ENCODE measurements at regions not wholly inside any gene's neighbourhood (a gene's known extent, or its start where the extent isn't known, plus 50 kb on each side); places are given as distances from the start of the nearest gene placed in this dataset.
A peak's percentile ranks its signal among the peaks of the same experiment; 100 is the strongest.
"Not testable (repeated sequence)": the region's sequence is repeated elsewhere in the genome, so short reads cannot be mapped to it uniquely, and the experiment has no call there.

DNA sequence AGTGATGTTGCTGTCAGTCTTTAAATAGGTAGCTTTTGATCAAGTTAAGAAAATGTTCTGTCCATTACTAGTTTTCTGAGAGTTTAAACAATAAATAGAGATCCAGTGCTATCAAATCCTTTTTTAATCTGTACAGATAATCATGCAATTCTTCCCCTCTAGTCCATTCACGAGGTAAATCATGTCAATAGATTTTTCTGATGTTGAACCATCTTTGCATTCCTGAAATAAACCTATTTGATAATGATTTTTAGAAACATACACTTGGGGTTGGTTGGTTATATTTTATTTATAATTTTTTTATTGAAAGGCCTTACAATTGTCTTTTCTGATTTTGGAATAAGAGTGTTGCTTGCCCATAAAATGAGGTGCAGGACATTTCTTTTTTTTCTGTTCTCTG, 95.0 kb downstream of the FAM53A start:
- peaks cover 2% of the 10 kb centered on the region for H3K4me1 ChIP-seq (ENCODE audit: insufficient read depth, insufficient read length)
- TF ChIP-seq ZNF274 (IDR thresholded peaks at IDR 0.05; ENCODE audit: low read depth, low read length) (no peak), SUZ12 (IDR thresholded peaks at IDR 0.05; ENCODE audit: extremely low read depth, insufficient read depth, insufficient read length) (no peak), YY1 (IDR thresholded peaks at IDR 0.05; ENCODE audit: insufficient read depth, insufficient read length) (no peak)
- peaks cover 28% of the 10 kb centered on the region for H3K9me3 ChIP-seq (ENCODE audit: insufficient read depth, low read length)
- H3K4me3 ChIP-seq (ENCODE audit: insufficient read length, low read depth) = no peak overlapping the region
- DNase-seq (ENCODE audit: low read depth, low spot score) = no peak
- no peaks in the 10 kb centered on the region for H3K36me3 ChIP-seq (ENCODE audit: insufficient read depth, insufficient read length, low read length)
- H3K27me3 ChIP-seq (ENCODE audit: insufficient read depth, insufficient read length) = no peaks in the 10 kb centered on the region
- H3K9ac ChIP-seq (ENCODE audit: insufficient read length, low read depth) = no peak overlapping the region

DNA sequence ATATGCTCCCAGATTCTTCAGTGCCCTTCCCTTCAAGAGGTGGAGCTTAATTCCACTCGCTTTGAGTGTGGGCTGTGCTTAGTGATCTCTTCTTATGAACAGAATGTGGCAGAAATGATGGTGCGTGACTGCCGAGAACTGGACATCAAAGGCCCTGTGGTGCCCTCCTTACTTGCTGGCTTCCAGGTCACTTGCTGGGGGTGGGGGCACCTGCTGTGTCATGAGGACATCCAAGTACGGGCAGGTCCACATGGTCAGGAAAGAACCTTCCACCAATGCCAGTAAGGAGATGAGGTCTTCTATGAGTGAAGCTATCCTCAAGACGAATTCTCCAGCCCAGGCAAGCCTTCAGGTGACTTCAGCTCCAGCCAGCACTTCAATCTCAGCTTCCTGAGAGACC, 95.8 kb downstream of the FAM53A start:
- H3K36me3 ChIP-seq (ENCODE audit: insufficient read depth, insufficient read length, low read length) = no peaks in the 10 kb centered on the region
- no peaks in the 10 kb centered on the region for H3K27me3 ChIP-seq (ENCODE audit: insufficient read depth, insufficient read length)
- no peak for DNase-seq (ENCODE audit: low read depth, low spot score)
- TF ChIP-seq ZNF274 (IDR thresholded peaks at IDR 0.05; ENCODE audit: low read depth, low read length) (no peak), SUZ12 (IDR thresholded peaks at IDR 0.05; ENCODE audit: extremely low read depth, insufficient read depth, insufficient read length) (no peak)
- peaks cover 36% of the 10 kb centered on the region for H3K9me3 ChIP-seq (ENCODE audit: insufficient read depth, low read length)
- H3K4me3 ChIP-seq (ENCODE audit: insufficient read length, low read depth) = no peak overlapping the region
- no peak overlapping the region for H3K9ac ChIP-seq (ENCODE audit: insufficient read length, low read depth)
- peaks cover 2% of the 10 kb centered on the region for H3K4me1 ChIP-seq (ENCODE audit: insufficient read depth, insufficient read length)

DNA sequence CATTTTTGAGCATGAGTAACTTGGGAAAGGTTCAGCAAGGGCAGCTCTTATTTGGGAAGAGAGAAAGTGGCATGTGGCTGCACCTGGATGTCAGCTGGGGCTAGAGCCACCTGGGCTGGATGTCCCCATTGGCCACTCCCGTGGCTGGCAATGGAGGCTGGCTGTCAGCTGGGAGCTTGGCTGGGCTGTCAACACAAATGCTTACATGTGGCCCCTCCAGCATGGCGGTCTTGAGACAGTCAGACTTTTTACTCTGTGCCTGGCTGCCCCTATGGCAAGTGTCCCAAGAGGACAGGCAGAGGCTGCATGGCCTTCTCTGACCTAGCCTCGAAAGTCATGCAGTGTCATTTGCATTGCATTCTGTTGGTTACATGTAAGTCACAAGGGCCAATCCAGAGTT, 99.6 kb downstream of the FAM53A start:
- H3K9ac ChIP-seq (ENCODE audit: insufficient read length, low read depth) = no peak overlapping the region
- peaks cover 28% of the 10 kb centered on the region for H3K9me3 ChIP-seq (ENCODE audit: insufficient read depth, low read length)
- H3K27me3 ChIP-seq (ENCODE audit: insufficient read depth, insufficient read length) = no peaks in the 10 kb centered on the region
- no peaks in the 10 kb centered on the region for H3K36me3 ChIP-seq (ENCODE audit: insufficient read depth, insufficient read length, low read length)
- DNase-seq (ENCODE audit: low read depth, low spot score) = no peak
- H3K4me1 ChIP-seq (ENCODE audit: insufficient read depth, insufficient read length) = peaks cover 8% of the 10 kb centered on the region
- TF ChIP-seq ZNF274 (IDR thresholded peaks at IDR 0.05; ENCODE audit: low read depth, low read length) (no peak), YY1 (IDR thresholded peaks at IDR 0.05; ENCODE audit: insufficient read depth, insufficient read length) (no peak), SUZ12 (IDR thresholded peaks at IDR 0.05; ENCODE audit: extremely low read depth, insufficient read depth, insufficient read length) (no peak)
- no peak overlapping the region for H3K4me3 ChIP-seq (ENCODE audit: insufficient read length, low read depth)

DNA sequence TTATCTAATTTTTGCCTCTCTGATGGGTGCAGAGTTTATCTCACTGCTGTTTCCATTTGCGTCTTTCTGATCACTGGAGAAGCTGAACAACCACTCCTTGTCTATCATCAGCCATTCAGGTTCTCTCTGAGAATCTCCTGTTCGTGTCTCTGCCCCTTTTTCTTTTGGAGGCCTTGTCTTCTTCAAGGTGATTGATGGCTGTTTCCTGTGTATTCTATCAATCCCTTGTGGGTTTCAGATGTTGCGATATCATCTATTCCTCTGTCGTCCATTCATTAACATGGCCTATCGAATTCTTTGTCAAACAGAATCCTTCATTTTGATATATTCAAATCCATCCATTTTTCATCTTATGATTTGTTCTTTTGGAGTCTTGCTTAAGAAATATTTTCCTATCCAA, 100.3 kb downstream of the FAM53A start:
- Histone ChIP-seq H3K4me3 (ENCODE audit: insufficient read length, low read depth) (no peak overlapping the region), H3K27me3 (ENCODE audit: insufficient read depth, insufficient read length) (no peaks in the 10 kb centered on the region), H3K4me1 (ENCODE audit: insufficient read depth, insufficient read length) (peaks cover 8% of the 10 kb centered on the region), H3K9me3 (ENCODE audit: insufficient read depth, low read length) (peaks cover 22% of the 10 kb centered on the region), H3K36me3 (ENCODE audit: insufficient read depth, insufficient read length, low read length) (no peaks in the 10 kb centered on the region), H3K9ac (ENCODE audit: insufficient read length, low read depth) (no peak overlapping the region)
- TF ChIP-seq ZNF274 (IDR thresholded peaks at IDR 0.05; ENCODE audit: low read depth, low read length) = no peak
- no peak for TF ChIP-seq SUZ12 (IDR thresholded peaks at IDR 0.05; ENCODE audit: extremely low read depth, insufficient read depth, insufficient read length)
- no peak for TF ChIP-seq YY1 (IDR thresholded peaks at IDR 0.05; ENCODE audit: insufficient read depth, insufficient read length)
- no peak for DNase-seq (ENCODE audit: low read depth, low spot score)

DNA sequence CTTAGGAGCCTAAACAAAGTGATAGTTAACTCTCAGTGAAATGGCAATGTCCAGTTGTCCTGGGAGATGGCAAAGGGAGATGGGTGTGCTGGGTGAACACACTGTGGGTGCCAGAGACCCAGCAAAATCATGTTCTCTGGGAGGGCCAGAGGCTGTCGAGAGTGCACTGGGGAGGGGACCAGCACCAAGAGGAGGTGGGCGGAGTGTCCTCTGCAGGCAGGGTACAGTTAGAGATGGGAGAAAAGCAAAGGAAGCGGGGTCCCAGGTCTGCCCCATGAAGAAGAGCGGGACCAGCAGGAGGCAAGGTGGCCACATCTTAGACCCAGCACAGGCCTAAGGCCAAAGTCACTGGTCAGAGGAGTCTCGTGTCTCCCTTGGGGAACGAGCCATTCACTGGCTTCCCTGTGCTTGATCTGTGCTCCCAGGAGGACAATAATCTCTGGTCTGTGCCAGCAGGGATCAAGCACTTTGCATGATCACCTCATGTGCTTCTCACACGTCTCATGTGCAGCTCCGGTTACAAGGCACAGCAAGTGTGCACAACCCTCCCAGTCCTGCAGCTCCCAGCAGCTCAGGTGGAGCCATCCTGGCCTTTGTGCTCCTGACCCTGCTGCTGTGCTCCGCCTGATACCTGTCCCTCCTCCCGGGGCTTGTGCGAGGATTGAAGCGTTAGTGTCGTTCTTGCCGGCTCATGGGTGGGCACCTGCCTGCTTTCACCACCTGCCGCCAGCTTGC, 100.9 kb downstream of the FAM53A start:
- TF ChIP-seq ZNF274 (IDR thresholded peaks at IDR 0.05; ENCODE audit: low read depth, low read length) (no peak), YY1 (IDR thresholded peaks at IDR 0.05; ENCODE audit: insufficient read depth, insufficient read length) (no peak), SUZ12 (IDR thresholded peaks at IDR 0.05; ENCODE audit: extremely low read depth, insufficient read depth, insufficient read length) (no peak)
- H3K36me3 ChIP-seq (ENCODE audit: insufficient read depth, insufficient read length, low read length) = no peaks in the 10 kb centered on the region
- H3K27me3 ChIP-seq (ENCODE audit: insufficient read depth, insufficient read length) = no peaks in the 10 kb centered on the region
- peak overlapping the region; percentile 18 for H3K9ac ChIP-seq (ENCODE audit: insufficient read length, low read depth)
- H3K9me3 ChIP-seq (ENCODE audit: insufficient read depth, low read length) = peaks cover 20% of the 10 kb centered on the region
- no peak overlapping the region for H3K4me3 ChIP-seq (ENCODE audit: insufficient read length, low read depth)
- H3K4me1 ChIP-seq (ENCODE audit: insufficient read depth, insufficient read length) = peaks cover 8% of the 10 kb centered on the region
- no peak for DNase-seq (ENCODE audit: low read depth, low spot score)

DNA sequence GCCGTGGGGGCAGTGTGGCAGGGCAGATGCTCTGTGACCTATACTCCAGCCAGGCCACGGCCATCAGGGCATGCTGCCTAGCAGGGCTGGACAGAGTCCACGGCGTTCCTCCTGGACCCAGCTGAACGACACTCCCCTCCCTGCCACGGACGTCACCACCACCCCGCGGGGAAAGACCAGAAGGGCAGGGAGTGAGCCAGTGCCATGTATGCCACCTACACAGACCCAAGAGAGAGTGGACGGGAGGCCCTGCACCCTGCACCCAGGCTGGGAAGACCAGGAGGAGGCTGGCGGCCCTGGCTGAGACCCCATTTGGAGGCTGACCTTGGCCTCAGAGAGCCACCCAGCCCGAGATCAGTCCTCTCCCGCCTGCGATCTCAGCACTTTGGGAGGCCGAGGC, 101.9 kb downstream of the FAM53A start:
- peaks cover under 1% of the 10 kb centered on the region for H3K27me3 ChIP-seq (ENCODE audit: insufficient read depth, insufficient read length)
- H3K36me3 ChIP-seq (ENCODE audit: insufficient read depth, insufficient read length, low read length) = no peaks in the 10 kb centered on the region
- TF ChIP-seq SUZ12 (IDR thresholded peaks at IDR 0.05; ENCODE audit: extremely low read depth, insufficient read depth, insufficient read length) (no peak), ZNF274 (IDR thresholded peaks at IDR 0.05; ENCODE audit: low read depth, low read length) (no peak), YY1 (IDR thresholded peaks at IDR 0.05; ENCODE audit: insufficient read depth, insufficient read length) (no peak)
- peaks cover 11% of the 10 kb centered on the region for H3K4me1 ChIP-seq (ENCODE audit: insufficient read depth, insufficient read length)
- H3K9me3 ChIP-seq (ENCODE audit: insufficient read depth, low read length) = peaks cover 20% of the 10 kb centered on the region
- DNase-seq (ENCODE audit: low read depth, low spot score) = no peak
- H3K4me3 ChIP-seq (ENCODE audit: insufficient read length, low read depth) = no peak overlapping the region
- H3K9ac ChIP-seq (ENCODE audit: insufficient read length, low read depth) = no peak overlapping the region

DNA sequence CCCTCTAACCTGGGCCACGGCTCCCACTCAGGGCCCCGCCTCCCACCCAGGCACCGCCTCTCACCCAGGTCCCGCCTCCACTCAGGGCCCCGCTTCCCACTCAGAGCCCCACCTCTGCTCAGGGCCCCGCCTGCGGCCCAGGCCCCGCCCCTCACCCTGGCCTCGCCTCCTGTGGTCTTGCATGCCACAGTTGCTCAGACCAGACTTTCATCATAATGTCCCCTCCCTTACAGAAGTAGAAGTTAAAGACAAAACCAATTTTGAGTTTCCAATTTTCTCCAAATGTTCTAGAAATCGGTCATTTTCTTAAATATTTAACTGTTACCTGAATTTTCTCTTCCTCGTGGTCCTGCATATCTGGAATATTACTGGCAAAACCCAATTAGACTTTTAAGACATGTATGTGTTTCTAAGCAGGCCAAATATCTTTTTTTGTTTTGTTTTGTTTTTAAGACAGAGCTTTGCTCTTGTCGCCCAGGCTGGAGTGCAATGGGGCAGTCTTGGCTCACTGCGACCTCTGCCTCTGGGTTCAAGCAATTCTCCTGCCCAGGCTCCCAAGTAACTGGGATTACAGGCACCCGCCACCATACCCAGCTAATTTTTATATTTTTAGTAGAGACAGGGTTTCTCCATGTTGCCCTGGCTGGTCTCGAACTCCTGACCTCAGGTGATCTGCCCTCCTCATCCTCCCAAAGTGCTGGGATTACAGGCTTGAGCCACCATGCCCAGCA, 102.8 kb downstream of the FAM53A start:
- not testable (repeated sequence) for H3K27me3 ChIP-seq (ENCODE audit: insufficient read depth, insufficient read length)
- peak; percentile 87 for DNase-seq (ENCODE audit: low read depth, low spot score)

DNA sequence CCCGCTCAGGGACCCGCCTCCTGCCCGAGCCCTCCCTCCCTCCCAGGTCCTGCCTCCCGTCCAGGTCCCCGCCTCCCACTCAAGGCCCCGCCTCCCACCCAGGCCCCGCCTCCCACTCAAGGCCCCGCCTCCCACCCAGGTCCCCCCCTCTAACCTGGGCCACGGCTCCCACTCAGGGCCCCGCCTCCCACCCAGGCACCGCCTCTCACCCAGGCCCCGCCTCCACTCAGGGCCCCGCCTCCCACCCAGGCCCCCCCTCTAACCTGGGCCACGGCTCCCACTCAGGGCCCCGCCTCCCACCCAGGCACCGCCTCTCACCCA, 103.5 kb downstream of the FAM53A start:
- H3K27me3 ChIP-seq (ENCODE audit: insufficient read depth, insufficient read length); DNase-seq (ENCODE audit: low read depth, low spot score); H3K4me3 ChIP-seq (ENCODE audit: insufficient read length, low read depth); H3K9ac ChIP-seq (ENCODE audit: insufficient read length, low read depth); H3K36me3 ChIP-seq (ENCODE audit: insufficient read depth, insufficient read length, low read length): not testable (repeated sequence)
- Histone ChIP-seq H3K4me1 (ENCODE audit: insufficient read depth, insufficient read length) (peaks cover 23% of the 10 kb centered on the region), H3K9me3 (ENCODE audit: insufficient read depth, low read length) (peaks cover 20% of the 10 kb centered on the region)

More for the DNA sequence above, 102.8 kb downstream of the FAM53A start:
- H3K9me3 ChIP-seq (ENCODE audit: insufficient read depth, low read length) = peaks cover 20% of the 10 kb centered on the region
- H3K4me1 ChIP-seq (ENCODE audit: insufficient read depth, insufficient read length) = peaks cover 18% of the 10 kb centered on the region
- not testable (repeated sequence) for H3K36me3 ChIP-seq (ENCODE audit: insufficient read depth, insufficient read length, low read length); H3K9ac ChIP-seq (ENCODE audit: insufficient read length, low read depth); H3K4me3 ChIP-seq (ENCODE audit: insufficient read length, low read depth)
